Fibroblast of skin of scalp (primary cell): ENCODE measurements at regions not wholly inside any gene's neighbourhood (a gene's known extent, or its start where the extent isn't known, plus 50 kb on each side); places are given as distances from the start of the nearest gene placed in this dataset.

Experiments used
- DNase-seq: peaks from one replicate; pipeline ENCODE4 v3.0.0-alpha.2; 2013

DNA sequence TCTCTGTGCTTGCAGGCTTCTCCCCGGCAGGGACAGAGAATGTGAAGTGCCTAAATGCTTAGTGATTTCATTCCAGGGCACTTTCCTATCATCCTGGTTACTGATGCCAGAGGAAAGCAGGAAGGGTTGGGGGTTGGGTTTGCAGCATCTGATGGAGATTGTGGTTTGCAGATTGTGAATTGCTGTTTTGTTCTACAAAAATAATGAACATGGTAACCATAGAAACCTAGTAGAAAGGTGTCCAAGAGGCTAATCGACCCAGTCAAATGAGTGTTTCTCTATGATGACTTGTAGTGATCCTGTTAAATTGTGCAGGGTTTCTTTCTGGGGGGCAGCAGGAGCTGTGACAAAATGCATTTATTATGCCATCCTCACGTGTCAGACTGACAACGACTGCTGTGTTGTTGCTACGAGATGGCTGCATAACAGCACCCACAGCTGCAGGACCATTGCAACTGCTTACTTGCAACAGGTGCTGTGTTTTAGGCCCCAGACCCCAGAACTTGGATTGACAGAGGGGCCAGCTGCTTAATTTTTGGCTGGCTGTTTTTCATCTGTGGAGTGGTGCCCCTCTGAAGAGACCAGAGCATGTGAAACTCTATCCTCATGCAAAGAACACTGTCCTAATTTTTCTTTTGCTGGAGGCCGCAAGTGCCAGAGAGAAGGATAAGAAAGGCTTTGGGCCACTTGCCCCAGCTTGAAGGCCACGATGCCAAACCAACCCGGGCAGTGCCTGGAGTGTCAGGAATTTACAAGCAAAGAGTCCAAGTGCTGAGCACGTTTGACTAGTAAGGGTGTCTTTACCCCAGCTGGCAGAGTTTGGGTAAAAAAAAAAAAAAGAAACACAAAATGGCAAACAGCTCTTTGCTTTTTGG lies 397.8 kb downstream of the GADD45G start:
- no peak for DNase-seq

DNA sequence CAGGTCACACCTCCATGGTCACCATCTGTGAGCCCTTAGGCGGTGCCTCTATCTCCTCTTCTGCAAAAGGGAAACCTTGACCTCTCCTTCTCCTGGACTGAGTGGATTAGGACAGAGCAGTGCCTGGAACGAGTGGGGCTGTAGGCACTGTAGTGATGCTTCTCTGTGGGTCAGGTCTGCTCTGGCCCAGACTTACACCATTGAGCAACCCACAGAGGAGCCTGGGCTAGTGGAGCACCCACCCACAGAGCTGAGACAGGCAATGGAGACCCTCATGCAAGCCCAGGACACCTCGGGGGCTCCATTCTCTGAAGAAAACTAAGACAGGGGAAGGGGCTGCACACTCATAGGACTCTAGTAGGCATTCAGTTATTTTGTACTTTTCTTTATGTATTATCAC lies 400.6 kb downstream of the GADD45G start:
- no peak for DNase-seq

DNA sequence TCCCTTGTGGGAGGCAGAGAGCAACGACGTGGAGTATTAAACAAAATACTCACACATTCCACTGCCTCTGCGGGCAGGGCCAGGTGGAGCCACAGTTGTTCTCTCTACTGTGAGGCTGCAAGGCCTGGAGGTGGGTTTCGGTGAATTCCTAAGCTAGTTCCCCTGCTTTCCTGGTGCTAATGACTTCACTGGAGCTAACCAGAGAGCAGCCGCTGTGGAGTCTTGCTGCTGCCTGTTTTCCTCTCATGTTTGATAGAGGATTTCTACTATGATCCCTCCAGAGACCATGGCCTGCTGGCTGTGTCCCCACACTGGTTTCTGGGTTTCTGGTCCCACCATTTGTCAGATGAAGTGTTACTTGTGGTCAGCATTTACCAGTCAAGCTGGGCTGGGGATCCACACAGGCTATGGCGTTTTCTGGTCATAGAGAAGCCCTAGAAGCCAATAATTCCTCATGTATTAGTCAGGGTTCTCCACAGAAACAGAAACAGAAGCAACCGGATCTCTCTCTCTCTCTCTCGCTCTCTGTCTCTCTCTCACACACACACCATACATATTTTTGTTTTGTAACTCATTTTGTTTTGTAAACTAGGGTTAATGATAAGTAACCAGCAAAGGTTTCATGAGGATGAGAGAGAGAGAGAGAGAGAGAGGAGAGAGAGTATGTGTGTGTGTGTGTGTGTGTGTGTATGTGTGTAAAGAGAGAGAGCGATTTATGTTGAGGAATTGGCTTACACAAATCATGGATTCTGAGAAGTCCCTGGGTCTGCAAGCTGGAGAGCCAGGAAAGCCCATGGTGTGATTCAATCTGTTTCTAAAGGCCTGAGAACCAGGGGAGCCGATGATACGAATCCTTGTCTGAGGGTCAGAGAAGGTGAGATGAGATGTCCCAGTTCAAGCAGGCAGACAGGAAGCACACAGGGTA lies 403.0 kb downstream of the GADD45G start:
- peak; percentile 88 for DNase-seq

DNA sequence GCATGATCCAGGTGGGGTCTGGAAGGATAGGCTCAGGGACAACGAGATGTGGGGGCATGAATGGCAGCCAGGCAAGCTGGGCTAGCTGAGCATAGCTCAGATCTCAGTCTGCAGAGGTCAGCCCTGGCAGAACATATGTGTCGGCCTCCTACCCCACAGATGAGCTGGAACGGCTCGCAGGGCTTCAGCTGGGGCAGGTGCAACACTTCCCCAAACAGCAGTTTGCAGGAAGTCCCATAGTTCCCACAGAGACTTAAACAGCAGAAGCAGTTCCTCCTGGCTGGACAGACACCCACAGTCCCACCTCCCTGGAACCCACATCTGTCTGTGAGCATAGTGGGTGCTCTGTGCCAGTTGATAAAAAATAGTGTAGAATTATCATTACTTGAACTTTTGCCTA lies 404.6 kb downstream of the GADD45G start:
- DNase-seq: no peak

DNA sequence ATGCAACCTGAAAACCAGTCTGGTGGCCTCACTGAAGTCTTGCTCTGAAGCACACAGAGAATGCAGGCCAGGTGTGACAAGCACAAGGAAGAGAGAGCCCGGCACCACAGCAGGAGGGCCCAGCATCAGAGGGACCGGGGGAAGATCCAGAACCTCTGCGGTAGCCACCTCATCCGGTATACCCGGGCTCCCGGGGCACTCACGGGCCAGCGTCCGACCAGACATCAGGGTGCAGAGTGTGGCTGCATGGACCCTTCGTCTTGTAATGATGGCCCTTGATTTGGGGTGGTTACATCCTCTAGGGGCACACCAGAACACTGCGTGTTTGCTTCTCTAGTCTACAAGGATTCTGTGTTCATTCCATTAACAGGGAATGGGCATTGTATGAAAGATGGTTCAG lies 406.0 kb downstream of the GADD45G start:
- no peak for DNase-seq

DNA sequence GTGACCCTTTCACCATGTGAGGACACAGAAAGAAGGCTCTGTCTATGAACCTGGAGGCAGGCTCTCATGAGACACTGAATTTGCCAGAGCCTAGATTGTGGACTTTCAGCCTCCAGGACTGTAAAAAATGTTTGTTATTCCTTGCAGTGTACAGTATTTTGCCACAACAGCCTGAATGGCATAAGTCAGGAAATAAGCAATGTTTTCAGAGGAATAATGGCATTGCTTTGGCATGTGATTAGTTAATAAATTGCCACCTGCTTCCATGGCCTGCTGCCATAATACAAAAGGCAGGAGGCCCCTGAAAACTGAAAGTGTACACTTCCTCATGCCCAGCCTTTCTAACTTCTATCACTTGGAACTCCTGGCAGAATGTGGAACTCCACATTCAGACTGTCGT lies 408.1 kb downstream of the GADD45G start:
- no peak for DNase-seq

DNA sequence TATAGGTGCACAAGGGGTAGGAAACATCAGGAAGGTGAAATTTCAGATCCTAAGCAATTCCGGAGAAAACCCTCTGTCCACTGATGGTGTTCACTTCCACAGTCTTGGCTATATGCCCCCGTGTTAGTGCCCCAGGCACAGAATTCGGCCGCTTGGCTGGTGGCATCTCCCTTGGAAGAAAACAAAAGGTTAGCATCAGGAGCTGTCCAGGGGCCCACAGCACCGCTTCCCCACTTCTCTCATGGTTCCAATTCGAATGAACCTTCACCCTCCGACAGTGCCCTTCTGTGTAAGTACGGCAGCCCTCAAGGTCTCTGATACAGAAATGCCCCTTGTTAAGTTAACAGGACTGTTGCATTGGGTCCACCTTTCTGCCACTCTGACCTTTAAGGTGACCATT lies 409.0 kb downstream of the GADD45G start:
- DNase-seq: no peak

DNA sequence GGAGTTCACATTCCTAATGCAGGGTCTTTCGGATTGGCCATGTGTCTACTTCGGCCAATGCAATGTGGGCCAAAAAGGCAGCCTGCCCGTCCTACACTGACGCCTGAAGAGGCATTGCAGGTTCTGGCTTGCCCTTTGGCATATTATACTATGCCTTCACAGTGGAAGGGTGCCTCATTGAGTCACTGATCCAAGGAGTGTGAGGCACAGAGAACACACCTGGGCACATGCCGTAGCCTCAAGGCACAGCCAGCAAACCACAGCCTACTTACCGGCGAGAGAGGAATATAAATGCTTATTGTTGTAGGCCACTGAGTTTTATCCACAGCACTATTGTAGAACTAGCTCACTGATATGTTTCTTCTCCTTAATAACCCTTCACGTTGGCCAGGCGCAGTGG lies 409.6 kb downstream of the GADD45G start:
- DNase-seq: no peak

DNA sequence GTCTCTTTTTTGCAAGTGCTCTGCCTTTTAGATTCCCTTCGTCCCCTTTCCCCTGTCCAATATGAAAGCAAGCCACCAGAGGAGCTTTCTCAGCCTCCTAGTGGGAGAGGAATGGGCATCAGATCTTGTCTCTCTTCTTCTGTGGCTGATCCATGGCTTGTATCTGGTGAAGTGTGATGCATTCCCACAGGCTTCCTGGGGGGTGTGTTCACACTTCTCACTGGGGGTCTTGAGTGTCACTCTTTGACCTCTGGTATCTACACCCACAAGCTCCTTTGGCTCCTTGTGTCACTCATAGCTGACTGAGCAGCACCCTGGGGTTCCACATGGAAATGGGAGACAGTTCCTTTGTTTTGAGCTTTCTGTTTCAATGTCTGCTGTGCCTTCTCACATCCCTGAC lies 411.5 kb downstream of the GADD45G start:
- no peak for DNase-seq

DNA sequence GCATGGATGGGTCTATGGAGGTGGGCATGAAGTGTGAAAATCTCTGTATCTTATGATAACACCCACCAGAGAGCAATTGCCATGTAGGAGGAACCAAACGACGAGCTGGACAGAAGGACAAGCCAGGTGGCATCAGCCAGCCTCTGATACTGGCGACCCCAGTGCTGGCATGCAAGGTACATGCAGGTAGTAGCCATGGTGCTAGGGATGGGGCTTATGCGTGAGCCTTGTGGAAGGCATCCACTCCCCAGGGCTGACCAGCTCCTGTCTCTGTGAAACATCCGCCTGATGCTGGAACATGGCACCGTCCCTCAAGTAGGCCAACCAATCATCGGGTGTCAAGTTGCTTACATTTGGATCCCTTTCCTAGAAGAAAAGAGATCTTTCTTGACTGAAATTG lies 412.9 kb downstream of the GADD45G start:
- DNase-seq: no peak

DNA sequence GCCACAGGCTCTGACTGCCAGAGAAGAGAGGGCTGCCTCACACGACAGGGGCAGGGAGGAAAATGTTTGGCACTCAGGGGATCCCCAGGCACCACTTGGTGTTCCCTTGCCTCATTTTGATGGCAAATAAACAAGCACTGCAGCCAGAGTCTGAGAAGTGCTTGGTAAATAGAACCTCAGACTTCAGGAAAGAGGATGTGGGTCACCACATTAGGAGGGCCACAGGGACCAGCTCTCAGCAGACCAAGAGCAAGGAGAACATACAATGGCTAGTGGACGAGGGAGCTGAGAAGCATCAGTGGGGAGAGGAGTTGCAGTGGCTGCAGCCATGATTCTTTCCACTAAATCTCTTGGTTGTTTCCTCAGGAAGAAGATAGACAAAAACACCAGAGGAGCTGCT lies 413.9 kb downstream of the GADD45G start:
- DNase-seq: no peak

DNA sequence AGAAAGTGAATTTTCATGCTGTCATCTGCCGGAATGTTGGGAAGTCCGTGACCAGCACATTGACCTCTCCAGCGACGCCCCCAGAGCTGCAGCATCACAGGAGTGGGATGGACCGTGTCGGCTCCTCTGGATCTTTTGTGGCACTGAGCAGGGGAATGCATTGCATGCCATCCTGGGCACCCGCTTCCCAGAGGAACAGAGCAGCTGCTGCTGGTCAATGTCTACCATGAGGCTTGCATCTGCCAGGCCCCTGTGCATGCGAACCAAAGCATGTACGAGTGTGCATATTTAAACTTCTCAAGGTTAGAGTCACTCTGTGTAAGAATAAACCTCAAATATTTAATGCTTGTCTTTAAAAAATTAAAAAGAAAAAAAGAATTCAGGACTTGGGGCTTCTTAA lies 414.8 kb downstream of the GADD45G start:
- DNase-seq: peak; percentile 46

DNA sequence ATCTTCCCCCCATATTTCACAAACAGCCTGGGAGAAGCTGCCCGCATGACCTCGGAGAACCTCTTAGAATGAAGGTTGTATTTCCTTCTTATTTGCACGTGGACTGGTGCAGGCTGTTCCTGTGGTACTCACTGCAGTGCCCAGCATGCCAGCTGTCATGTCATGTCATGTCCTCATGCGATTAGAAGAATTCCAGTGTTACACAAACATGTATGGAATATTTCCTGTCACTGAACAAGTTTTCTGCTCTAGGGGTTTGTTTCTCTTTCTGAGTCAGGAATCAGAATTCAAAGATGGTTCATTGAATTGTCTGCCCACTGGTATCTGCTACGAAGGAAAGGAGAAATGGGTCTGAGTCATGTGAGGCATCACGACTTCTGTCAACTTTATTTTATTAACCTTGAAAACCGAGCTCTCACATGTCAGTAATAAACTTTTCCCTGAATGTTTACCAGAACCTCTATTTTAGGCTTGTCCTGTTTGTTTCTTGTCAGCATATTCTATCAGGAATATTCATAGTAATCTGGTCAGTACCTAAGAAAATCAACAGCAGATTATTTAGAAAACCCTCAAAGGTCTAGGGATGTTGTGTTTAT lies 415.6 kb downstream of the GADD45G start:
- peak; percentile 62 for DNase-seq

DNA sequence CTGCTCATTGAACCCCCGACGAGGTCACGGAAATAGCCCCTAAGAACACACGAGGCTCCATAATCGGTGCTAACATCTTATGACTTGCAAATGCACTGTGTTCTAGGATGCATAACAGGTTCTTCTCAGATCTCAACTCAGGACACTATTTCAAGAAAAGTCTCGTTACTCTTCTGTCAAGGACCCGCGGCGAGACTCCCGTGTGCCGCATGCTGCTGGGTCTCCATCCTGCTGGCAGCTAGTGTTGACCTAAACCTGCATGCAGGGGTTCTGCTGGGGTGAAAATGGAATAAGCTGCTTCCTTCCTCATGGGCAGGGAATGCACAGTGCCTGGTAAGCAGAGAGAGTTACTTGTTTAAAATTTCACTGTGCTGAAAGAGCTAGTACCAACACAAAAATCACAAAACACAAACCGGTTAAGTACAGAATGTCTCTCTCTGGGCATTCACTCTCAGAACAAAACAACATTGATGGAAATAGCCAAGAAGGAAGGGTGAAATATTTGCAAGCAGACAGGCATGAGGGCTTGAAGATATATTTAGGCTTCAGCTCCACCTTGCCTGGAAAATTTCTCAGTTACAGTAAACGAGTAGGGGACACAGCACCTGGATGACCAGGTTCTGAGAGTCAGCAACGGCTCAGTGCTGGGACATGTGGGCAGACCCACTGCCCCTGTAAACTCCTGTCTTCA lies 416.5 kb downstream of the GADD45G start:
- no peak for DNase-seq

DNA sequence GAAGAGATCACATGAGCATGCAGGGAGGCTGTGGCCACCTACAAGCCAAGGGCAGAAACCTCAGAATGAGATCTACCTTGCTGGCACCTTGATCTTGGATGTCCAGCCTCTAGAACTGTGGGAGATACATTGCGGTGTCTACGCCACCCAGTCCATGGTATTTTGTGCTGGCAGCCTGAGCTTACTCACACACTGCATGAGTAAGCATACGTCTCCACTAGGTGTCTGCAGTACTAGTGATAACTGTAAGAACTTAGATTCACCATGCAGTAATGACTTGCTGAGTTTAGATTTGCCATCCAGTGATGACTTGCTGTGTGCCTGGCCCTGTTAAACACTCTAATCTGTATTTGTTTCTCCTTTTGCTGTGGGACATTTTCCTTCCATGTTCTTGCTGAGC lies 417.7 kb downstream of the GADD45G start:
- no peak for DNase-seq

DNA sequence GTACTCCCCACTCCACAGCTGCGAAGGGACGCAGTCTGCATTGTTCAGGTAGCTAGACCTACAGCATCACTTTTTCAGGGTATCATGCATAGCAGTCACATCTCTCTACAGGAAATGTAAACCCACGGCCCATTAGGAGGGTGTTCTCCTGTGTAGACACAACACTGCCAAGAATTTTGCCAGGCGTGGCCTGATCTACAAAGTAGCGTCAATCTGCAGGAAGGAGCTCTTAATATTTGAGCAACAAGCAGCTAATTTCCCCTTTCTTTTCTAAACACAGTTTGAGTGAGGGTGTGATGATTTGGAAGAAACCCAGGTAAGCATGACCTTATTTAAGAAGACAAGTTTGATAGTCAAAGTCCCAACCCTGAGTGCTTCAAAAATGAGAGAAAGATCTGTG lies 419.0 kb downstream of the GADD45G start:
- DNase-seq: no peak

DNA sequence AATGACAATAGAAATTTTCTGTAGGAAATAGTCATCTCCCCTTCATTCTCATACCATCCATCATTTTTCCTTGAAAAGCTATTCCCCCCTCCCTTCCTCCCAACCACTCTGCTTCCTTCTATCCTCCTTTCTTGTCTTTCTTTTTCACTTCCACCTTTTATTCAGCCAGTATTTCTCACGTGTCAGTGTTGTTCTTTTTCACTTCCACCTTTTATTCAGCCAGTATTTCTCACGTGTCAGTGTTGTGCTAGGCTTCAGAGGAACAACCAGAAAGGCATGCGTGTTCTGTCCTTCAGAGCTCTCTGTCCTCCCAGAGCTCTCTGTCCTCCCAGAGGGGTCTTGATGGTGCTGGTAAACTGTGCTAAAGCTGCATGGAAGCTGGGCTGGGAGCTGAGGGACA lies 419.6 kb downstream of the GADD45G start:
- DNase-seq: no peak

DNA sequence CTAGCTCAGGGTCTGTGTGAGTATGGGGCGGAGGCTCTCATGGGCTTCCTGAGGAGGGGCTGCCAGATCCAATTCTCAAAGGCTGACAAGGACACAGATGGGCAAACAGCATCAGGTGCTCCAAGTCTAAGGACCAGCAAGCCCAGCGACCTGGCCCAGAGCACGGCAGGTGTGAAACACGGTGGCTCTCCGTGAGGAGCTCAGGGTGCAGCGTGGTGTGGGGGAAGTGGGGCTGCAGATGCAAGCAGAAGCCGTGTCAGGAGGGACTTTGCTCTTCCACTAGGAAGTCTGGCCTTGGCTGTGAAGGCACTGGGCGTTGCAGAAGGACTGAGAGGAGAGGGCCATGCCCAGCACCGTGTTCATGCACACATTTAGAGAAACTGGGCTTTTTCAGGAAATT lies 420.0 kb downstream of the GADD45G start:
- DNase-seq: no peak

DNA sequence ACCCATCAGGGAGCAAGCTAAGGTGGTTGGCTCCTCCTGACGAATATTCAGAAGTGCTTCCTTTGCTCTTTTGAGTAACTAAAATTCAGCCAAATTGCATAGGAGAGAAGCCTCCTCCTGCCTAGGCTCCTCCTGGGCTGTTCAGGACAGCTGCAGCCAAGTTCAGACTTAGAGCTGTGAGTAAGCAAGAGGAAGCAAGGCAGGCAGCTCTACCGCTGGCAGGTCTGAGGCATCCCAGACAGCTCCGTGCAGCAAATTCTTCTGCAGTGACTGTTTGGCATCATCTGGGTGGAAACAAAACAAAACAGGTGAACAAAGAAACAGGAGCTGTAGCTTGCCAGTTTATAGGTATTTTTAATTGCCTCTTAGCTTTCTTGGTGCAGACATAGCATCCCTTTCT lies 421.0 kb downstream of the GADD45G start:
- no peak for DNase-seq

DNA sequence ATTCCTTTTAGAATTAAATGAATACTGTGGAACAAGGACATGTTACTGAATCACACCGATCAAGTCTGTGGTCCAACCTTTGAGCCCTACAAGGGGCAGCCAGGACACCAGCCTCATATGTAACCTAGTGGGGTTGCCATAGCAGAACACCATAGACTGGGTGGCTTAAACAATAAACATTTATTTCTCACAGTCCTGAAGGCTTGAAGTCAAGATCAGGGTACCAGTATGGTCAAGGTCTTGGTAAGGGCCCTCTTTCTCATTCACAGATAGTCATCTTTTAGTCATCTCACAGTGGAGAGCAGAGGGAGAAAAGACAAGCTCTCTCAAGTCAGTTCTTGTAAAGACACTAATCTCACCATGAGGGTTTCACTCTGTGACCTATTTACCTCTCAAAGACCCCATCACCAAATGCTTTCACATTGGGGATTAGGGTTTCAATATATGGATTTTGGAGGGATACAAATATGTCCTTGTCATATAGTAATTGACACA lies 422.5 kb downstream of the GADD45G start:
- no peak for DNase-seq

DNA sequence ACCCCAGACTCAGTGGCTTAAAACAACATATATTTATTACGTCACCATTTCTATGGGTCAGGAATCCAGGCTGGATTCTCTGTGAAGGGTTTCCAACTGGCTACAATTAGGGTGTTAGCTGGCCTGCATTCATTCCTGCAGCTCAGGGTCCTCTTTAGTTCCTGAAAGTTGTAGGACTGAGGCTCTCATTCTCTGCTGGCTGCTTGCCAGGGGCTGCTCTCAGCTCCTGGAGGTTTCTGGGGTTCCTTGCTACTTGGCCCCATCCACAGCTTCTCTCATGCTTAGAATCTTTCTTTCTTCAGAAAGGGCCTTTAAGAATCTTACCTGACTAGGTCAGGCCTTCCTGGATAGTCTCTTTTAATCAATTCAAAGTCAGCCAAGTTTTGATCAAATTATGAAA lies 424.6 kb downstream of the GADD45G start:
- no peak for DNase-seq

DNA sequence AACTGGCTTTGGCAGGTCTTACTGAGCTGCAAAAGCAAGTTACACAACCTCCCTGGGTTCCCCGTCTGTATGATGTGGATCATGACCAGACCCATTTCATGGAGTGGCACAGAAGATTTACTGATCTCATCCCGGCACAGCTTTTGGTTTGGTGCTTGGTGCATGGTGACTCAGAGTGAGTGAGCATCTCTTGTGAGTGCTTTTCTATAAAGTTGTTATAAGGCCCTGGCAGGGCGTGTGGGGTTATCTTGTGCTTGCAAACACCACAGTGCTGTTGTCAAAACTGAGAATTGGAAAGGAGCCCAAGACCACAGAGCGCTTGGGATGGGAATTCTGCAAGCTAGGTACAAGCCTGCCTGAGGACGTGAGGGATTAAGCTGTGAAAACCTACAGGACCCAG lies 425.2 kb downstream of the GADD45G start:
- DNase-seq: no peak
